SH-SY5Y (cell line): ENCODE measurements at regions not wholly inside any gene's neighbourhood (a gene's known extent, or its start where the extent isn't known, plus 50 kb on each side); places are given as distances from the start of the nearest gene placed in this dataset.

Experiments
- GATA2 ChIP-seq: IDR thresholded peaks from 2 replicates; pipeline ENCODE4 v1.6.1; 2011; ENCODE audit warnings: mild to moderate bottlenecking, low read depth, low read length
- GATA3 ChIP-seq: IDR thresholded peaks from 2 replicates; pipeline ENCODE4 v1.6.1; 2011; ENCODE audit warnings: low read depth, mild to moderate bottlenecking, low read length, moderate library complexity

DNA sequence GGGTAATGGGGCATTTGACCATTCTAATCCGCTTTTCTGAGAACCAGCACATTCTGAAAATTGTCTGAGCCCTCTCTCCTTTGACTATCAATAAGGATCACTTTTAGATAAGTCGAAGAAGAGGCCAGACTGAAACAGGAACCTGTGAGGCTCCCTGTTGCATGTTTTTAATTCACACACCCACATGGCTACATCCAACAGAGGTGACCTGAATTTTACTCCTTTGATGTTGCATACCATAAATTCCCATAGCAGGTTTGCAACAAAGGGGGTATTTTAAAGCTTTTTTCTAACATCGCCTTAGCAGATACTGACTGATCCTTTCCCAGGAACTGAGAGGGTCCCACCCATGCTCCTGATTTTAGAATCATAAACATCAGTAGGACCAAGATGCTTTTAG is 450.8 kb downstream of the USP25 start:
- TF ChIP-seq GATA3 (no peak), GATA2 (no peak)
